GM12878 (cell line): ENCODE measurements at regions not wholly inside any gene's neighbourhood (a gene's known extent, or its start where the extent isn't known, plus 50 kb on each side); places are given as distances from the start of the nearest gene placed in this dataset.

Source experiments
- POU2F2 ChIP-seq: IDR thresholded peaks from 3 replicates; pipeline ENCODE4 v1.6.1; 2011; ENCODE audit warnings: low read depth, mild to moderate bottlenecking, low read length, borderline replicate concordance
- TAF1 ChIP-seq: IDR thresholded peaks from 2 replicates; pipeline ENCODE4 v1.6.1; 2011; ENCODE audit warnings: mild to moderate bottlenecking, low read depth, low read length, borderline replicate concordance
- TBL1XR1 ChIP-seq: IDR thresholded peaks from 2 replicates; pipeline ENCODE4 v1.6.1; 2012; ENCODE audit warnings: low read depth, low read length, improper control_type of control experiment
- WRNIP1 ChIP-seq: IDR thresholded peaks from 2 replicates; pipeline ENCODE4 v1.6.1; 2011; ENCODE audit warnings: low read depth, low read length, improper control_type of control experiment, borderline replicate concordance
- ZNF622 ChIP-seq: fragments of 450-650 bp; IDR thresholded peaks from 2 replicates; pipeline ENCODE4 v1.6.1; 2017; ENCODE audit warnings: mild to moderate bottlenecking, inconsistent platforms
- TF ChIP-seq, protein P1 (sequence below): fragments of 450-650 bp; IDR thresholded peaks from 2 replicates; pipeline ENCODE4 v1.6.1; 2016; ENCODE audit warnings: mild to moderate bottlenecking
- TF ChIP-seq, protein P2 (sequence below): fragments of 450-650 bp; IDR thresholded peaks from 2 replicates; pipeline ENCODE4 v1.6.1; 2017; ENCODE audit warnings: mild to moderate bottlenecking, moderate library complexity
- TF ChIP-seq, protein P3 (sequence below): IDR thresholded peaks from 2 replicates; pipeline ENCODE4 v1.6.1; 2012; ENCODE audit warnings: improper control_type of control experiment, low read depth, low read length; ENCODE audit not compliant: insufficient replicate concordance

DNA sequence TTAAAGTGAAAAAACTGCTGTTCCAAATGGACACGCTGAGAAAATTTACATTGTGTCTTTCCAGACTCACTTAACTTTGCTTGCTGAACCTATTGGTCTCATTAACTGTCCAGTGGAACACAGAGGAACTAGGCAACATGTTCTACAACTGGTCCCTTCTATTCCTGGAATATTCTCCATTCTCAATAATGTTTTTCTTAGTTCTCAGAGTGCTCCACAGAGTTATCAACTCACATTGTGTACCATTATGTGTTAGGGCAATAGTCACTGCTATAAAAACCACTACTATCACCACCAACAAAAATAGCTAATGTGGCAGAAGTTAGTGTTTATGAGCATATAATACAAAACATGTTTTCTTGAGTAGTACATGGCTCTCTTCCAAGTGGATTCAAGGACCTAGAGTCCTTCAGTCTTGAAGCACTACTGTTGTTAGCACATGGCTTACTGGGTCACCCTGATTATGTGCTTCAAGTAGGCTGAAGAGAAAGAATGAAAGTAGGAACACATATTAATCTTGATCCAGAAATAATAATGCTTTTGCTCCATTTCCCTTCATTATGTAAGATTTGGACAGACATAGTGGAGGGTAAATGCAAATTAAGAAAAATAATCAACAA lies 865.3 kb upstream of the HS3ST1 start (continued):
- TF ChIP-seq, protein P1, sequence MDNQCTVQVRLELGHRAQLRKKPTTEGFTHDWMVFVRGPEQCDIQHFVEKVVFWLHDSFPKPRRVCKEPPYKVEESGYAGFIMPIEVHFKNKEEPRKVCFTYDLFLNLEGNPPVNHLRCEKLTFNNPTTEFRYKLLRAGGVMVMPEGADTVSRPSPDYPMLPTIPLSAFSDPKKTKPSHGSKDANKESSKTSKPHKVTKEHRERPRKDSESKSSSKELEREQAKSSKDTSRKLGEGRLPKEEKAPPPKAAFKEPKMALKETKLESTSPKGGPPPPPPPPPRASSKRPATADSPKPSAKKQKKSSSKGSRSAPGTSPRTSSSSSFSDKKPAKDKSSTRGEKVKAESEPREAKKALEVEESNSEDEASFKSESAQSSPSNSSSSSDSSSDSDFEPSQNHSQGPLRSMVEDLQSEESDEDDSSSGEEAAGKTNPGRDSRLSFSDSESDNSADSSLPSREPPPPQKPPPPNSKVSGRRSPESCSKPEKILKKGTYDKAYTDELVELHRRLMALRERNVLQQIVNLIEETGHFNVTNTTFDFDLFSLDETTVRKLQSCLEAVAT, result no peak
- TF ChIP-seq WRNIP1 (no peak), TBL1XR1 (no peak), TAF1 (no peak), ZNF622 (no peak), POU2F2 (no peak)
- TF ChIP-seq, protein P2, sequence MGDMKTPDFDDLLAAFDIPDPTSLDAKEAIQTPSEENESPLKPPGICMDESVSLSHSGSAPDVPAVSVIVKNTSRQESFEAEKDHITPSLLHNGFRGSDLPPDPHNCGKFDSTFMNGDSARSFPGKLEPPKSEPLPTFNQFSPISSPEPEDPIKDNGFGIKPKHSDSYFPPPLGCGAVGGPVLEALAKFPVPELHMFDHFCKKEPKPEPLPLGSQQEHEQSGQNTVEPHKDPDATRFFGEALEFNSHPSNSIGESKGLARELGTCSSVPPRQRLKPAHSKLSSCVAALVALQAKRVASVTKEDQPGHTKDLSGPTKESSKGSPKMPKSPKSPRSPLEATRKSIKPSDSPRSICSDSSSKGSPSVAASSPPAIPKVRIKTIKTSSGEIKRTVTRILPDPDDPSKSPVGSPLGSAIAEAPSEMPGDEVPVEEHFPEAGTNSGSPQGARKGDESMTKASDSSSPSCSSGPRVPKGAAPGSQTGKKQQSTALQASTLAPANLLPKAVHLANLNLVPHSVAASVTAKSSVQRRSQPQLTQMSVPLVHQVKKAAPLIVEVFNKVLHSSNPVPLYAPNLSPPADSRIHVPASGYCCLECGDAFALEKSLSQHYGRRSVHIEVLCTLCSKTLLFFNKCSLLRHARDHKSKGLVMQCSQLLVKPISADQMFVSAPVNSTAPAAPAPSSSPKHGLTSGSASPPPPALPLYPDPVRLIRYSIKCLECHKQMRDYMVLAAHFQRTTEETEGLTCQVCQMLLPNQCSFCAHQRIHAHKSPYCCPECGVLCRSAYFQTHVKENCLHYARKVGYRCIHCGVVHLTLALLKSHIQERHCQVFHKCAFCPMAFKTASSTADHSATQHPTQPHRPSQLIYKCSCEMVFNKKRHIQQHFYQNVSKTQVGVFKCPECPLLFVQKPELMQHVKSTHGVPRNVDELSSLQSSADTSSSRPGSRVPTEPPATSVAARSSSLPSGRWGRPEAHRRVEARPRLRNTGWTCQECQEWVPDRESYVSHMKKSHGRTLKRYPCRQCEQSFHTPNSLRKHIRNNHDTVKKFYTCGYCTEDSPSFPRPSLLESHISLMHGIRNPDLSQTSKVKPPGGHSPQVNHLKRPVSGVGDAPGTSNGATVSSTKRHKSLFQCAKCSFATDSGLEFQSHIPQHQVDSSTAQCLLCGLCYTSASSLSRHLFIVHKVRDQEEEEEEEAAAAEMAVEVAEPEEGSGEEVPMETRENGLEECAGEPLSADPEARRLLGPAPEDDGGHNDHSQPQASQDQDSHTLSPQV, result no peak
- TF ChIP-seq, protein P3, sequence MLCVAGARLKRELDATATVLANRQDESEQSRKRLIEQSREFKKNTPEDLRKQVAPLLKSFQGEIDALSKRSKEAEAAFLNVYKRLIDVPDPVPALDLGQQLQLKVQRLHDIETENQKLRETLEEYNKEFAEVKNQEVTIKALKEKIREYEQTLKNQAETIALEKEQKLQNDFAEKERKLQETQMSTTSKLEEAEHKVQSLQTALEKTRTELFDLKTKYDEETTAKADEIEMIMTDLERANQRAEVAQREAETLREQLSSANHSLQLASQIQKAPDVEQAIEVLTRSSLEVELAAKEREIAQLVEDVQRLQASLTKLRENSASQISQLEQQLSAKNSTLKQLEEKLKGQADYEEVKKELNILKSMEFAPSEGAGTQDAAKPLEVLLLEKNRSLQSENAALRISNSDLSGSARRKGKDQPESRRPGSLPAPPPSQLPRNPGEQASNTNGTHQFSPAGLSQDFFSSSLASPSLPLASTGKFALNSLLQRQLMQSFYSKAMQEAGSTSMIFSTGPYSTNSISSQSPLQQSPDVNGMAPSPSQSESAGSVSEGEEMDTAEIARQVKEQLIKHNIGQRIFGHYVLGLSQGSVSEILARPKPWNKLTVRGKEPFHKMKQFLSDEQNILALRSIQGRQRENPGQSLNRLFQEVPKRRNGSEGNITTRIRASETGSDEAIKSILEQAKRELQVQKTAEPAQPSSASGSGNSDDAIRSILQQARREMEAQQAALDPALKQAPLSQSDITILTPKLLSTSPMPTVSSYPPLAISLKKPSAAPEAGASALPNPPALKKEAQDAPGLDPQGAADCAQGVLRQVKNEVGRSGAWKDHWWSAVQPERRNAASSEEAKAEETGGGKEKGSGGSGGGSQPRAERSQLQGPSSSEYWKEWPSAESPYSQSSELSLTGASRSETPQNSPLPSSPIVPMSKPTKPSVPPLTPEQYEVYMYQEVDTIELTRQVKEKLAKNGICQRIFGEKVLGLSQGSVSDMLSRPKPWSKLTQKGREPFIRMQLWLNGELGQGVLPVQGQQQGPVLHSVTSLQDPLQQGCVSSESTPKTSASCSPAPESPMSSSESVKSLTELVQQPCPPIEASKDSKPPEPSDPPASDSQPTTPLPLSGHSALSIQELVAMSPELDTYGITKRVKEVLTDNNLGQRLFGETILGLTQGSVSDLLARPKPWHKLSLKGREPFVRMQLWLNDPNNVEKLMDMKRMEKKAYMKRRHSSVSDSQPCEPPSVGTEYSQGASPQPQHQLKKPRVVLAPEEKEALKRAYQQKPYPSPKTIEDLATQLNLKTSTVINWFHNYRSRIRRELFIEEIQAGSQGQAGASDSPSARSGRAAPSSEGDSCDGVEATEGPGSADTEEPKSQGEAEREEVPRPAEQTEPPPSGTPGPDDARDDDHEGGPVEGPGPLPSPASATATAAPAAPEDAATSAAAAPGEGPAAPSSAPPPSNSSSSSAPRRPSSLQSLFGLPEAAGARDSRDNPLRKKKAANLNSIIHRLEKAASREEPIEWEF, result no peak
- TF ChIP-seq, all 136 proteins: peak for 0
